NB4 (cell line): ENCODE measurements at regions not wholly inside any gene's neighbourhood (a gene's known extent, or its start where the extent isn't known, plus 50 kb on each side); places are given as distances from the start of the nearest gene placed in this dataset.
A peak's percentile ranks its signal among the peaks of the same experiment; 100 is the strongest.
"Not testable (repeated sequence)": the region's sequence is repeated elsewhere in the genome, so short reads cannot be mapped to it uniquely, and the experiment has no call there.

Experiments used
- DNase-seq: peaks from one replicate; pipeline ENCODE4 v3.0.0; 2010; ENCODE audit warnings: low read depth
- H3K4me3 ChIP-seq: one replicate; pipeline ENCODE4 v1.5.1; 2011; ENCODE audit warnings: mild to moderate bottlenecking, low read depth, low read length, moderate library complexity
- MYC ChIP-seq: IDR thresholded peaks from 2 replicates; pipeline ENCODE4 v1.6.1; 2011; ENCODE audit warnings: low read depth, low read length
- POLR2A ChIP-seq: IDR thresholded peaks from 2 replicates; pipeline ENCODE4 v1.6.1; 2011; ENCODE audit warnings: mild to moderate bottlenecking; ENCODE audit not compliant: insufficient read length; ENCODE audit errors: extremely low read depth
- TF ChIP-seq, protein P1 (sequence below): IDR thresholded peaks from 2 replicates; pipeline ENCODE4 v1.6.1; 2011; ENCODE audit warnings: low read depth, low read length
- TF ChIP-seq, protein P2 (sequence below): IDR thresholded peaks from one replicate; pipeline ENCODE4 v1.5.1; 2012; ENCODE audit warnings: low read depth, low read length

DNA sequence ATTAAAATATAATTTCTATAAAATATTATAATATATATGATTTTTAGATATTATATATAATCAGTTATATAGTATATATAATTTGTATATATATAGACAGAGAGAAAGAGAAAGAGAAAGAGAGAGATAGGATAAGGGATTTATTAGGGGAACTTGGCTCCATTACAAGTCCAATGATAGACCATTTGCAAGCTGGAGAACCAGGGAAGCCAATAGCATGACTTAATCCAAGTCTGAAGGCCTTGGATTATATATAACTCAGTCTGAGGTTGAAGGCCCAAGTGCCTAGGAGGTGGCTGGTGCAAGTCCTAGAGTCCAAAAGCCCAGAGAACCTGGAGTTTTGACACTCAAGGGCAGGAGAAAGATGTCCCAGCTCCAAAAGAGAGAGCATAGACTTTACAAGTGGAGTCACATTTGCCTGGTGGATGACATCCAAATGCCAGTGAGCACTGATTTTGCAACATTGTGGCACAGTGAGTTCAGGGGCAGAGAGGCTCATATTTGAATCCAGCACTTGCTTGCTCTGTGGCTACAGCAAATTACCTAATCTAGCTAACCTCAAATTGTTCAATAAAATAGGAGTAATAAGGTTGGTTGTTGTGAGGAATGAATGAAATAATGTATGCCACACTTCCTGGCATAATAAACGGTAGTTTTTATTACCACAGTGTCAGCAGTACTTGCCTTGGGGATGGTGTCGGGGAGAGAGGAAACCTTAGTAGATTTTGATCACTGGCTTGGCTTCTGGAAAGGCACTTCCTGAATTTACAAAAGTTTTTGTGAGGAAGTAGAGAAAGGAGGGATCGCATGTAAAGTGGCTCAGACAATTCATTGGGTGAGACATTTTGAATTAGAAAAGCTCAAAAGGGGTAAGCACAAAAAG is 69.6 kb upstream of the CD28 start:
- no peak overlapping the region for H3K4me3 ChIP-seq
- TF ChIP-seq MYC: no peak
- no peak for TF ChIP-seq POLR2A
- TF ChIP-seq, protein P1, sequence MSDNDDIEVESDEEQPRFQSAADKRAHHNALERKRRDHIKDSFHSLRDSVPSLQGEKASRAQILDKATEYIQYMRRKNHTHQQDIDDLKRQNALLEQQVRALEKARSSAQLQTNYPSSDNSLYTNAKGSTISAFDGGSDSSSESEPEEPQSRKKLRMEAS: no peak
- DNase-seq: peak; percentile 82

DNA sequence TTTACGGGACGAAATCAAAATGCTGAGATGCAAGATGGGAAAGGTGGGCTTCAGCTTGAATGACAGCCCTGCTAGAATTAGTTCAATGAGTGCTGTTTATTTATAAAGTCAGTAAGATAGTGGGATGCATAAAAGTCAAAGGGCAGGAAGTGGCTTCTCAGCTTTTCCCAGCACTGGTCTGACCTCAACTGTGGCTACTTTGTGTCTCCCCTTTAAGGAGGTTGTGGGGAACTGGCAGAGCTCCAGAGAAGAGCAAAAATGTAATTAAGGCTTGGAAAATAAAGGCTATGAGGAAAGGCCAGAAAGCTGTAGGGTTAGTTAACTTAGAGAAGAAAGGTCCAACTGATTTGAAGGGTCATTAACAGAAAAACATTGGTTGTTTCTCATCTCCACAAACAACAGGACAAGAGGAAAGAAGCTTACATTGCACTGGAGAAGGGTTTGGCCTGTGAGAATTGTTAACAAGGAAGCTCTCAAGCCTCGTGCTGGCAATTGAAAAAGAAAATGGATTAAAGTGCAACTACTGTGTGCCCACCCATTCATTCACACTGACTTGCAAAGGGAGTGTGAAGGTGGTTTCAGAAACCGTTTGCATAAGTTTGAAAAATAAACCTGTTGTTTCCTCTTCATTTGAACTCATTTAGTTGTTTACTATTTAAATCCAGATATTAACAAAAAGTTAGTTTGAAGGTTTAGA is 68.8 kb upstream of the CD28 start:
- H3K4me3 ChIP-seq: no peak overlapping the region
- peak; percentile 55 for DNase-seq
- TF ChIP-seq POLR2A (no peak), MYC (no peak)
- TF ChIP-seq, protein P2, sequence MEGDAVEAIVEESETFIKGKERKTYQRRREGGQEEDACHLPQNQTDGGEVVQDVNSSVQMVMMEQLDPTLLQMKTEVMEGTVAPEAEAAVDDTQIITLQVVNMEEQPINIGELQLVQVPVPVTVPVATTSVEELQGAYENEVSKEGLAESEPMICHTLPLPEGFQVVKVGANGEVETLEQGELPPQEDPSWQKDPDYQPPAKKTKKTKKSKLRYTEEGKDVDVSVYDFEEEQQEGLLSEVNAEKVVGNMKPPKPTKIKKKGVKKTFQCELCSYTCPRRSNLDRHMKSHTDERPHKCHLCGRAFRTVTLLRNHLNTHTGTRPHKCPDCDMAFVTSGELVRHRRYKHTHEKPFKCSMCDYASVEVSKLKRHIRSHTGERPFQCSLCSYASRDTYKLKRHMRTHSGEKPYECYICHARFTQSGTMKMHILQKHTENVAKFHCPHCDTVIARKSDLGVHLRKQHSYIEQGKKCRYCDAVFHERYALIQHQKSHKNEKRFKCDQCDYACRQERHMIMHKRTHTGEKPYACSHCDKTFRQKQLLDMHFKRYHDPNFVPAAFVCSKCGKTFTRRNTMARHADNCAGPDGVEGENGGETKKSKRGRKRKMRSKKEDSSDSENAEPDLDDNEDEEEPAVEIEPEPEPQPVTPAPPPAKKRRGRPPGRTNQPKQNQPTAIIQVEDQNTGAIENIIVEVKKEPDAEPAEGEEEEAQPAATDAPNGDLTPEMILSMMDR: no peak
- TF ChIP-seq, protein P1: no peak

DNA sequence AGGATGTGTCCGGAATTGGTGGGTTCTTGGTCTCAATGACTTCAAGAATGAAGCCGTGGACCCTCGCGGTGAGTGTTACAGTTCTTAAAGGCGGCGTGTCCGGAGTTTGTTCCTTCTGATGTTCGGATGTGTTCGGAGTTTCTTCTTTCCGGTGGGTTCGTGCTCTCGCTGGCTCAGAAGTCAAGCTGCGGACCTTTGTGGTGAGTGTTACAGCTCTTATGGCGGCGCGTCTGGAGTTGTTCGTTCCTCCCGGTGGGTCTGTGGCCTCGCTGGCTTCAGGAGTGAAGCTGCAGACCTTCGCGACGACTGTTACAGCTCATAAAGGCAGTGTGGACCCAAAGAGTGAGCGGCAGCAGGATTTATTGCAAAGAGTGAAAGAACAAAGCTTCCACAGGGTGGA is 64.6 kb upstream of the CD28 start:
- not testable (repeated sequence) for DNase-seq, H3K4me3 ChIP-seq

DNA sequence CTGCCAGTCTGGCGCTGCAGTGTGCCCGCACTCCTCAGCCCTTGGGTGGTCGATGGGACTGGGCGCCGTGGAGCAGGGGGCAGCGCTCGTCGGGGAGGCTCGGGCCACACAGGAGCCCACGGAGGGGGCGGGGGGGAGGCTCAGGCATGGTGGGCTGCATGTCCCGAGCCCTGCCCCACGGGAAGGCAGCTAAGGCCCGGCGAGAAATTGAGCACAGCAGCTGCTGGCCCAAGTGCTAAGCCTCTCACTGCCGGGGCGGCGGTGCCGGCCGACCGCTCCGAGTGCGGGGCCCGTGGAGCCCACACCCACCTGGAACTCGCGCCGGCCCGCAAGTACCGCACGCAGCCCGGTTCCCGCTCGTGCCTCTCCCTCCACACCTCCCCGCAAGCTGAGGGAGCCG is 63.6 kb upstream of the CD28 start:
- not testable (repeated sequence) for H3K4me3 ChIP-seq, DNase-seq

DNA sequence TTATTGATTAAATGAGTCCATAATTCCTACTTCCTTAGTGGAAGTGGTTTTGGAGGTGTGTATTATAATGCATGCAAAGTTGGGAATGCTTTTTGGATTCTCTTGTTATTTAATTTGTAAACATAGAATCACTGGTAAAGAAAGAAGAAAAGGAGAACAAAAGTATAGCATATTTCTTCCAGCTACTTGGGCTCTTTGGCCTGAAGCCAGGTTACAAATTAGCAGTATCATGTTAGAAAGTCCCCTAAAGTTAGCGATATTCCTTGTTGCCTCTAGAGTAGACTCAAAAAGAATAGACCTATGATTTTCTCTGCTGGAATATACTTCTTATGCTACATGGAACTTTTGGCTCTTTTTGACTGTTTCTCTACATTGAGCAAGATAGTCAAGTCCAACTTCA is 60.6 kb upstream of the CD28 start:
- DNase-seq: no peak
- TF ChIP-seq, protein P1: no peak
- TF ChIP-seq POLR2A: no peak
- no peak for TF ChIP-seq MYC
- TF ChIP-seq, protein P2: no peak
- H3K4me3 ChIP-seq: no peak overlapping the region

DNA sequence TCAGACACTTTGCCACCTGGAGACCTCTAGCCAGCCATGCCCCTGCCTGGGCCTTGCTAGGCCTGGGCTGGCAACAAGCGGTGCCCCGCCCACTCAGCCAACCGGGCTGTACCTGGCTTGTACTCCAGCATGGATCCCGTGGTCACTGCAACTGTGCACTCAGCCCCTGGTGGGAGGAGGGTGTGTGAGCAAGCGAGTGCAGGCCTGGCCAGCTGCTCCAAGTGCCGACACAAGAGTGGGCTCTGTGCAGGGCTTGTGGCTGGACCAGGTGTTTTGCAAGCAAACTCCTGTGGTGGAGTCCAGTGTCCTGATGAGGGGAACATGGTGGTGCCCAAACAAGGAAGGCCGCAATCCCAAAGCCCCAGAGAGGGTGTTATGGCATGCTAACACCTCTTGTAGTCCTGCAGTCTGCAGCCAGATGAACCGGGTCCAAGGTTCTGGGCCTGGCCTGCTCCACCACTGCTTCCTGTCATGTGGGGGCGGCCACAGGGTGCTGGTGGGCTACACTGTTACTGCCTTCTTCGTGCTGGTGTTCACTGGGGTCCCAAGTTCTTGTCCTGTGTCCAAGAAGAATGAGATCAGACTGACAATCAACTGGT is 60.1 kb upstream of the CD28 start:
- TF ChIP-seq, protein P2: no peak
- no peak for TF ChIP-seq POLR2A
- TF ChIP-seq, protein P1: no peak
- TF ChIP-seq MYC: no peak
- no peak overlapping the region for H3K4me3 ChIP-seq
- DNase-seq: no peak

DNA sequence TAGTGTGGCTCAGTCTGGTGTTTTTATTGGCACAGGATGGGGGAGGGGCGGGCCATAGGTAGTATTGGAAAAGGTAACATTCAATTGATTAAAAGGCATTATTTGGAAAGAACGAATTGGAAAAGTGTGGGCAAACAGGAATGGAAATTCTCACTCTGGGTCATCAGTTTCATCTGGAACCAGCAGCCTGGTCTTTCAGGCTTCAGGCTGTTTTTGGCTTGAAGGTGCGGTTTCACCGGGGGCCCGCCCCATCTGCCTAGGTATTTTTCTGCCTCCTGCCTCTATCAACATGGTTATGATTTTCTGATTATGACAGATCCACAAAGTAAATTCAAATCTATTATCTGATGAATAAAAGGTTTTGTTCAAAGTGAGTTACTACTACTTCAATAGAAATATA is 59.5 kb upstream of the CD28 start:
- H3K4me3 ChIP-seq: no peak overlapping the region
- TF ChIP-seq POLR2A (no peak), MYC (no peak)
- TF ChIP-seq, protein P1: no peak
- TF ChIP-seq, protein P2: no peak

More for the DNA sequence above, 59.5 kb upstream of the CD28 start:
- DNase-seq: no peak
